Spleen (tissue), 7 donors: ENCODE measurements at regions not wholly inside any gene's neighbourhood (a gene's known extent, or its start where the extent isn't known, plus 50 kb on each side); places are given as distances from the start of the nearest gene placed in this dataset.

ENCODE experiments used
- CTCF ChIP-seq, 11 experiments: fragments of 200-600 bp in 7 of 11; fragments of 450-650 bp in 4 of 11; sonication (generic) in 4 of 11; IDR thresholded peaks in 8 of 11; conservative IDR thresholded peaks in 3 of 11; 1 replicate in 7 of 11; 2 replicates in 4 of 11; pipeline versions ENCODE4 v1.4.0 to v1.8.0; 2016 to 2021; ENCODE audit warnings: antibody characterized with exemption in 11 of 11, inconsistent platforms in 4 of 11, mild to moderate bottlenecking in 1 of 11
- POLR2A ChIP-seq, 3 donors: fragments of 450-650 bp; IDR thresholded peaks; one replicate each; pipeline ENCODE4 v1.5.1; 2017; ENCODE audit warnings: antibody characterized with exemption in 3 of 3, mild to moderate bottlenecking in 1 of 3
- donor health status: DM: no; HTN: no; CAD: no; lungs with moderate emphysema.
- donor health status: DM: no; HTN: no; CAD: no.
- donor health status: DM: no; HTN: no; CAD: no.

- TF ChIP-seq CTCF (IDR thresholded peaks at IDR 0.05 in 8 of 11, conservative IDR thresholded peaks at IDR 0.05 in 3 of 11) (no peak), POLR2A (IDR thresholded peaks at IDR 0.05) (no peak)
These were observed 335.9 kb upstream of the AR start for GRCh38 chrX:67207912-67208311.
